ENCODE measurements at regions not wholly inside any gene's neighbourhood (a gene's known extent, or its start where the extent isn't known, plus 50 kb on each side); places are given as distances from the start of the nearest gene placed in this dataset.

DNA sequence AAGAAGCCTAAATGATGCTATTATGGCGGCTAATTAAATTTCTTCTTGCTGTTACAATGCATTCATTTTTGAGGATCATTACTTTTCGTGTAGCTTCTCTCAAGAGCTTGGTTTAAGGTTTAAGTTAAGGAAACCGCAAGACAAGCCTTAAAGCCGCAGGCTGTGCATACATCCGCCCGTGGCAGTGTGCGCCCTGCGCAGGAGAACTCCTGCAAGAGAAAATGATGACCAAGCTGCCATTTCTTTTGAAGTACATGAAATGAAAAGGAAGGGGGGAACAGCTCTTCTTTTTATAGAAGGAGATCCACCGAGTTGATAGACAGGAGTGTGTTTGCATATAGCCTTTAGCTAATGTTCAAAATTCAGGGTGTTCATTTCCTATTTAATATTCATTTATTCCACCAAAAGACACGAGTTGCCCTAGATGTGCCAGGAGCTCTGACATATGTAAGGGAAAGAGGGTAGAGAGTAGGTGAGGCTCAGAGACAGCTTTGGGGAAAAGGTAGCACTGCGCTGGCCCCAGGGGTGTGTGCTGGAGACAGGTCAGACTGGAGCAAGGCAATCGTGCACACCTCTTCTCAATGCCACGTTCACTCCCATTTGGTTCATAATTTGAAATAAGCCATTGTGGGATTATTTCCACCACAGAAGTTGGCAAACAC lies 112.1 kb upstream of the LDB2 start:
- TF ChIP-seq POLR2A (IDR thresholded peaks at IDR 0.05; ENCODE audit: low read depth, low read length) (no peak), TAF1 (IDR thresholded peaks at IDR 0.05; ENCODE audit: borderline replicate concordance, low read depth, low read length) (no peak), POLR2AphosphoS5 (IDR thresholded peaks at IDR 0.05; ENCODE audit: low read depth, low read length) (no peak)

All from GM12892 (cell line).